Dedifferentiated amniotic fluid mesenchymal stem cell (primary cell): ENCODE measurements at regions not wholly inside any gene's neighbourhood (a gene's known extent, or its start where the extent isn't known, plus 50 kb on each side); places are given as distances from the start of the nearest gene placed in this dataset.
"Not testable (repeated sequence)": the region's sequence is repeated elsewhere in the genome, so short reads cannot be mapped to it uniquely, and the experiment has no call there.

Experiments
- DNase-seq: peaks from one replicate; pipeline ENCODE4 v3.0.0-alpha.2; 2016; ENCODE audit errors: extremely low spot score

GRCh38 chr5:61215996-61216395, 53.7 kb upstream of the SMIM15 start:
- no peak for DNase-seq

GRCh38 chr5:61216741-61217140, 54.5 kb upstream of the SMIM15 start:
- no peak for DNase-seq

GRCh38 chr5:61217214-61217613, 54.9 kb upstream of the SMIM15 start:
- DNase-seq: no peak

GRCh38 chr5:61228229-61228628, 66.0 kb upstream of the SMIM15 start:
- no peak for DNase-seq

GRCh38 chr5:61228691-61229280, 66.5 kb upstream of the SMIM15 start:
- no peak for DNase-seq

GRCh38 chr5:61229416-61229815, 67.1 kb upstream of the SMIM15 start:
- DNase-seq: no peak

- no peak for DNase-seq
These were observed 68.2 kb upstream of the SMIM15 start for GRCh38 chr5:61230492-61230891.

- DNase-seq: no peak
These were observed 69.5 kb upstream of the SMIM15 start for GRCh38 chr5:61231813-61232212.

- no peak for DNase-seq
These were observed 70.3 kb upstream of the SMIM15 start for GRCh38 chr5:61232490-61233050.

GRCh38 chr5:61234019-61234418, 71.8 kb upstream of the SMIM15 start:
- no peak for DNase-seq

GRCh38 chr5:61236715-61237114, 74.4 kb upstream of the SMIM15 start:
- not testable (repeated sequence) for DNase-seq

- DNase-seq: no peak
These were observed 83.2 kb upstream of the SMIM15 start for GRCh38 chr5:61245486-61245885.

- no peak for DNase-seq
These were observed 83.7 kb upstream of the SMIM15 start for GRCh38 chr5:61245936-61246335.

GRCh38 chr5:61246768-61247307, 84.6 kb upstream of the SMIM15 start:
- DNase-seq: no peak

- no peak for DNase-seq
These were observed 80.0 kb upstream of the ZSWIM6 start for GRCh38 chr5:61251874-61252642.

GRCh38 chr5:61252643-61252925, 79.5 kb upstream of the ZSWIM6 start:
- DNase-seq: no peak

- no peak for DNase-seq
These were observed 78.5 kb upstream of the ZSWIM6 start for GRCh38 chr5:61253547-61253946.

GRCh38 chr5:61254969-61255555, 77.0 kb upstream of the ZSWIM6 start:
- DNase-seq: no peak

GRCh38 chr5:61256474-61256873, 75.6 kb upstream of the ZSWIM6 start:
- DNase-seq: no peak

GRCh38 chr5:61257421-61257820, 74.6 kb upstream of the ZSWIM6 start:
- DNase-seq: no peak

GRCh38 chr5:61261136-61261535, 70.9 kb upstream of the ZSWIM6 start:
- no peak for DNase-seq

- no peak for DNase-seq
These were observed 70.0 kb upstream of the ZSWIM6 start for GRCh38 chr5:61262080-61262479.

- no peak for DNase-seq
These were observed 69.0 kb upstream of the ZSWIM6 start for GRCh38 chr5:61263072-61263471.
